Cardiac muscle cell (in vitro differentiated cells and primary cell): ENCODE measurements at regions not wholly inside any gene's neighbourhood (a gene's known extent, or its start where the extent isn't known, plus 50 kb on each side); places are given as distances from the start of the nearest gene placed in this dataset.

Experiments
- DNase-seq, 2 donors: peaks; one replicate each; pipeline versions ENCODE4 v3.0.0 to v3.0.0-alpha.2; 2010 to 2017; ENCODE audit warnings: low read depth in 1 of 2, low spot score in 1 of 2
- H3K27ac ChIP-seq: fragments of 200-600 bp; sonication (generic); 2 replicates; pipeline ENCODE4 v1.5.1; 2016
- H3K27me3 ChIP-seq: fragments of 200-600 bp; sonication (generic); 2 replicates; pipeline ENCODE4 v1.6.0; 2016; ENCODE audit warnings: control low read depth
- H3K36me3 ChIP-seq: fragments of 200-600 bp; sonication (generic); 2 replicates; pipeline ENCODE4 v1.5.1; 2016; ENCODE audit warnings: control low read depth
- H3K4me1 ChIP-seq: fragments of 200-600 bp; sonication (generic); 2 replicates; pipeline ENCODE4 v1.8.1; 2017; ENCODE audit warnings: low read depth, mild to moderate bottlenecking, mixed run types
- H3K4me3 ChIP-seq: fragments of 200-600 bp; sonication (generic); 2 replicates; pipeline ENCODE4 v1.5.1; 2016; ENCODE audit warnings: mild to moderate bottlenecking
- H3K9me3 ChIP-seq: fragments of 200-600 bp; sonication (generic); 2 replicates; pipeline ENCODE4 v1.5.1; 2017; ENCODE audit warnings: low read depth, mild to moderate bottlenecking, control low read depth
- TF ChIP-seq, protein P1 (sequence below): IDR thresholded peaks from 2 replicates; pipeline ENCODE4 v1.5.1; 2012; ENCODE audit warnings: low read depth, mild to moderate bottlenecking, low read length

DNA sequence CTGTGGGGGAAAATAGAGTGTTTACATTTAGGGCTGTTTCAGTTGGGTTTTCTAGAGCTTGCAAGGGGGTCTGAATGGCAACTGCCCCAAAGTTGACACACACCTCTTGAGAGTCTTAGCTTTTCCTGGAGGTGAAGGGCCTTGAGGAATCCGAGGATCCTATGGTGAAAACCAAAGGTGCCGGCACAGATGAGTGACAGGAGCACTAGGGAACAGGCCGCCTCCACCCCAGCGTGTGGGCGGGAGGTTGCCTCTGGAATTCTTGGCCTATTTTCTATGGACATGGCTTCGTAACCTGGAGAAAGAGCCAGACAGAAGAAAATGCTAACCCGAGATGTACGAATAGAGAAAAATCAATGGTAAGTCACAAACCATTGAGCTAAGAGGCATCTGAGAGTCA, 283.2 kb upstream of the FOXQ1 start:
- Histone ChIP-seq H3K4me1 (no peaks in the 10 kb centered on the region), H3K4me3 (no peak overlapping the region), H3K27me3 (no peaks in the 10 kb centered on the region), H3K27ac (no peak overlapping the region), H3K9me3 (no peaks in the 10 kb centered on the region), H3K36me3 (no peaks in the 10 kb centered on the region)
- DNase-seq: no peak
- TF ChIP-seq, protein P1, sequence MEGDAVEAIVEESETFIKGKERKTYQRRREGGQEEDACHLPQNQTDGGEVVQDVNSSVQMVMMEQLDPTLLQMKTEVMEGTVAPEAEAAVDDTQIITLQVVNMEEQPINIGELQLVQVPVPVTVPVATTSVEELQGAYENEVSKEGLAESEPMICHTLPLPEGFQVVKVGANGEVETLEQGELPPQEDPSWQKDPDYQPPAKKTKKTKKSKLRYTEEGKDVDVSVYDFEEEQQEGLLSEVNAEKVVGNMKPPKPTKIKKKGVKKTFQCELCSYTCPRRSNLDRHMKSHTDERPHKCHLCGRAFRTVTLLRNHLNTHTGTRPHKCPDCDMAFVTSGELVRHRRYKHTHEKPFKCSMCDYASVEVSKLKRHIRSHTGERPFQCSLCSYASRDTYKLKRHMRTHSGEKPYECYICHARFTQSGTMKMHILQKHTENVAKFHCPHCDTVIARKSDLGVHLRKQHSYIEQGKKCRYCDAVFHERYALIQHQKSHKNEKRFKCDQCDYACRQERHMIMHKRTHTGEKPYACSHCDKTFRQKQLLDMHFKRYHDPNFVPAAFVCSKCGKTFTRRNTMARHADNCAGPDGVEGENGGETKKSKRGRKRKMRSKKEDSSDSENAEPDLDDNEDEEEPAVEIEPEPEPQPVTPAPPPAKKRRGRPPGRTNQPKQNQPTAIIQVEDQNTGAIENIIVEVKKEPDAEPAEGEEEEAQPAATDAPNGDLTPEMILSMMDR: no peak

DNA sequence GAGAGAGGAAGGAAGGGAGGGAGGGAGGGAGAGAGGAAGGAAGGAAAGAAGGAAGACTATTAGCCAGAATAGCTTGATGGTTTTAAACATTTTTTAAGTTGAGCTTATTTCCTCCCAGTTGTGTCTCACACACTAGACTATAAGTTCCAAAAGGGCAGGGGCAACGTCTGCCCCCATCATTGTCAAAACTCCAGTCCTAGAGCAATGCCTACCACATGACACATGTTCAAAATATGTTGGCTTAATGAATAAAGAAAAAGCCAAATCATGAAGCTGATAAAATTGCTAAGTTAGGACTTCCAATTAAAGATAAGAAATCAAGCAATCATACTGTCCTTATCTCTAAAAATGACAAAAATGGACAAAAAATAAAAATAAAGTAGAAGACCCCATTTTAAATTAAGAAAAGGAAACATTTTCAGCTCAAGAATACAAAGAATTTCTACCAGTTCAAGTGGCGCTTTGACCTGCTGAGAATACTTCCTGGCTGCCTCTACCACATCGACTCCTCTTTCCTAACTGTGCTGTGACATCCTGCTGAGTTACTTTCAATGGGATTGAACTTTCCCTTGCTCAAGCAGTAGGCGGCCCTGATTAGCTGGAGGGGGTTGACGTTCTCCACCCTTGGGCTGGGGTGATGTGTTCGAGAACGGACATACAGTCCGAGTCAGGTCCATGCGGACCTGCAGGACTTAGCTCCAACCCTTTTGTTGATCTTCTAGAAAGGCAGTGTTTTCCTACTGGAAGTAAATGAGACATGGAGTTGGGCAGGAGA, 283.9 kb upstream of the FOXQ1 start:
- no peak overlapping the region for H3K27ac ChIP-seq
- H3K27me3 ChIP-seq: no peaks in the 10 kb centered on the region
- no peaks in the 10 kb centered on the region for H3K9me3 ChIP-seq
- TF ChIP-seq, protein P1: no peak
- H3K36me3 ChIP-seq: no peaks in the 10 kb centered on the region
- no peaks in the 10 kb centered on the region for H3K4me1 ChIP-seq
- H3K4me3 ChIP-seq: no peak overlapping the region
- DNase-seq: no peak

DNA sequence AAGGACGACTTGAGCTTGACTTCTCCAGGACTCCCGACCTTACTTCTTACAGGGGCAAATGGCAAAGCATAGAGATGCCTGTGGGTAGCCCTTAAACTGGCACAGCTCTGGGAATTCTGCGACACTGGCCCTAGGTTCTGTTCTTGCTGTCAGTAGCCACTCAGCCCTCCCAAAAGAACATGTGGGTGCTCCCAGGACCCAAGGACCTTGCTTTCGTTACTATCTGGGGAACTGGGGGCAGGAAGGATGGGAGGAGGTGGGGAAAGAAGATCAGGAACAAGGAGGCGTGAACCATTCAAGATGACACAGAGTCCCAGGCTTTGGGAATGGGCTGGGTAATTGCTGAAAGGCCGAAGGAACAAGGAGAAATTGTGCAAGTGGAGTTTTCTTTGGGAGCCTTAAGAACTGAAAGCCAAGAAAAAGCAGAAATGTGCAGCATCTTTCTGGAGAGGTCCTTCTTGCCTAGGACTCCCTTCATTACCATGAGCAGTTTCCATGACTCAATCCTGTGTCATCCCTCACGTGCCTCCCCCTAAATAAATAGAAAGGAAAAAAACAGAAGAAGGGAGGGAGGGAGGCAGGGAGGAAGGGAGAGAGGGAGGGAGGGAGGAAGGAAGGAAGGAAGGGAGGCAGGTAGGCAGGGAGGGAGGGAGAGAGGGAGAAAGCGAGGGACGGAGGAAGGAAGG, 284.6 kb upstream of the FOXQ1 start:
- DNase-seq: no peak
- Histone ChIP-seq H3K9me3 (no peaks in the 10 kb centered on the region), H3K4me3 (no peak overlapping the region), H3K36me3 (no peaks in the 10 kb centered on the region), H3K27me3 (no peaks in the 10 kb centered on the region), H3K4me1 (no peaks in the 10 kb centered on the region), H3K27ac (no peak overlapping the region)
- TF ChIP-seq, protein P1: no peak

DNA sequence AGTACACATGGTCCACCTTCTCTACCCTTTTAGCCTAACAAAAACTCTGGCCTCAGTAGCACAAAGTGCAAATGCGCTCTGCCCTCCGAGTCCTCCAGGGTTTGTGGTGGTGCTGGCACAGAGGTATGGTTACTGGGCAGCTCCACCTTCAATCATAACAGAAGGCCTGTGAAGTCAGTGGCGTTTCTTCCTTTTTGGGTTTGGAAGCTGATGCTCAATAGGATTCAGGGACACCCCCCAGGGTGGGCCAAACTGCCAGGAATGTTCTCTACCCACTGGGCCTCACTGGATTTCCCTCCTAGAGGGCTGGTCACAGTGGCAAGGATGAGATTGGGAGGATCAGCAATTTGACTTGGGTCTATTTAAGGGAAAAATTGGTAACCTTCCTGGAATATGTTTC, 286.1 kb upstream of the FOXQ1 start:
- no peaks in the 10 kb centered on the region for H3K4me1 ChIP-seq
- no peak for DNase-seq
- no peaks in the 10 kb centered on the region for H3K9me3 ChIP-seq
- TF ChIP-seq, protein P1: no peak
- H3K4me3 ChIP-seq: no peak overlapping the region
- no peaks in the 10 kb centered on the region for H3K36me3 ChIP-seq
- H3K27ac ChIP-seq: no peak overlapping the region
- H3K27me3 ChIP-seq: no peaks in the 10 kb centered on the region

DNA sequence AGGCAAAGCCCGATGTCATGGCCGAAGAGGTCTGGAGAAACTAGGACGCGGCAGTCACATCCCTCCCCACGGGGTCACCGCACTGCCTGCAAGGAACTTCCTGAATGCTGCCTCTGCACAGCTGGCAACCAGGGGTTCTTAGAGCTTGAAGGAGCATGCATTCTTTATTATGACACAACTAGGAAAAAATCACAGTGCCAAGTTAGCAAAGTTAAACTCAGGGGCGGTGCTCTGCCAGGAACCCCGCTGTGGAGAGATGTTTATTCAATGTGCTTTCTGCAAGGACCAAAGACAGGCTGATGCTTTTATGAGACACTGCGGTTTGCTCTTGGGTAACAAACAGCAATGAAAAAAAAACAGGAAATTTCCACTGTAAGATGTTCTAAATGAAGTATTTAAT, 287.3 kb upstream of the FOXQ1 start:
- H3K27me3 ChIP-seq: no peaks in the 10 kb centered on the region
- TF ChIP-seq, protein P1: no peak
- H3K4me1 ChIP-seq: no peaks in the 10 kb centered on the region
- no peak overlapping the region for H3K4me3 ChIP-seq
- H3K9me3 ChIP-seq: no peaks in the 10 kb centered on the region
- DNase-seq: no peak
- no peak overlapping the region for H3K27ac ChIP-seq
- no peaks in the 10 kb centered on the region for H3K36me3 ChIP-seq
